Hematopoietic multipotent progenitor cell treated with erythropoietin and hydrocortisone succinate and interleukin-3 and kit ligand, for 17 days (in vitro differentiated cells): ENCODE measurements at regions not wholly inside any gene's neighbourhood (a gene's known extent, or its start where the extent isn't known, plus 50 kb on each side); places are given as distances from the start of the nearest gene placed in this dataset.

ENCODE experiments used
- DNase-seq: peaks from one replicate; pipeline ENCODE4 v3.0.0-alpha.2; 2015; ENCODE audit warnings: low spot score

DNA sequence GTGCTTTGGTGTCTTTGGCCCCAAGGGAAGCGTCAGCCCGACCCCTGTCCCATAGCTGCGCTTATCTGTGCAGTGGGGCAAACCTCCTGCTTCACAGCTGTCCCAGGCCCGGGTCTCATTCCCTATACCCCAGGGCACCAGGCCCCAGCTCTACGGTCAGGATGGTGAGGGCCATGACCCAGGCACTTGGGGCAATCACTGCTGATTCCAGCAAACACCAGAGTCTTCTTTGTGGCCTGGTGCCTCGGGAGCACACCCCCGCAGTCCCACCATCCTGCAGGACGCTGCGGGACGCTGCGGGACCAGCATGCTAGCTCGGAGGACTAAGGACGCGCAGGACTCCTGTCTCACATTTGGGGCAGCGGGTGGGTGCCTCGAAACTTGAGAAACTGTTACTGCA, 116.9 kb upstream of the HDAC4 start:
- DNase-seq = no peak

DNA sequence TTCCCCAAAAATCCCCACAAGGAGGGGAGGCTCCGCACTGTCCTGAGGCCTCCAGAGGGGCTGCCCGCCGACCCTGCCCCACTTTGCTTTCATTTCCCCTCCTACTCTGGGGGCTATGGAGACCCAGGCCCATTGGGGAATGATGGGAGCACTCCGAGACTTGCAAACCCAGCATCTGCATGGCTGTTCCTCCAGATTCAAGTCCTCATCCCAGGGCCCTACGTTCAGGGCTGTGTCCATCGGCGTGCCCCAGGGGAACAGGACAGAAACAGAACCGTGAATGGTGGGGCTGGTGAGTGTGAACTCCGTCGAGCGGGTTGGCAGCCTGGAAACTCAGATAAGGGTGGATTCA, 116.1 kb upstream of the HDAC4 start:
- no peak for DNase-seq

DNA sequence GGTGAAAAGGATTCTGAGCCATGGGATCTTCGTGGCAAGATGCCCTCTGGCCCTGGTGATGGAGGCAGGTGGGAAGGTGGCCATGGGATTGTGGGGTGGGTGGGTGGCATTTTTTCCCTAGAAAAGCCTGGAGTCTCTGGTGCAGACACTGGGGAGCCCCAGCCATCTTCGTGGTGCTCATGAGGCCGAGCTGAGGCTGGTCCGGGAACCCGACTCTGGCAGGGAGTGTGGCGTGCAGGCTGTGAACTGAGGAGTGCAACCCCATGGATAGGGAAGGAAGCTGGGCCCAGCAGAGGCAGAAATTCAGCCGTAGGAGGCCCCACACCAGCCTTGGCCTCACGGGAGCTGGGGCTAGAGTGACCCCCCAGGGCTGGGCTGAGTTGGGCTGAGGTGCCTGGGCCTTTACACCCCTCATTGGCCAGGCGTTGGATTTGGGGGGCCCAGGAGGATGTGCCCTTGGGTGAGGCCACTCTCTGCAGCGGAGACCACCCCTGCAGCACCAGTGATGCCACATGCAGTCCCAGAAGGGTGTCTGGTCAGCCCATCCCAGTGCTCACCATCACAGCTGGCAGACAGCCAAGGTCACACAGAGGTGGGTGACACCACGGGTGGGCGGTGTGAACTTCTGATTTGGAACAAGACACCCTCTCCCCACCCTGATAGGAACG, 115.6 kb upstream of the HDAC4 start:
- DNase-seq = no peak

DNA sequence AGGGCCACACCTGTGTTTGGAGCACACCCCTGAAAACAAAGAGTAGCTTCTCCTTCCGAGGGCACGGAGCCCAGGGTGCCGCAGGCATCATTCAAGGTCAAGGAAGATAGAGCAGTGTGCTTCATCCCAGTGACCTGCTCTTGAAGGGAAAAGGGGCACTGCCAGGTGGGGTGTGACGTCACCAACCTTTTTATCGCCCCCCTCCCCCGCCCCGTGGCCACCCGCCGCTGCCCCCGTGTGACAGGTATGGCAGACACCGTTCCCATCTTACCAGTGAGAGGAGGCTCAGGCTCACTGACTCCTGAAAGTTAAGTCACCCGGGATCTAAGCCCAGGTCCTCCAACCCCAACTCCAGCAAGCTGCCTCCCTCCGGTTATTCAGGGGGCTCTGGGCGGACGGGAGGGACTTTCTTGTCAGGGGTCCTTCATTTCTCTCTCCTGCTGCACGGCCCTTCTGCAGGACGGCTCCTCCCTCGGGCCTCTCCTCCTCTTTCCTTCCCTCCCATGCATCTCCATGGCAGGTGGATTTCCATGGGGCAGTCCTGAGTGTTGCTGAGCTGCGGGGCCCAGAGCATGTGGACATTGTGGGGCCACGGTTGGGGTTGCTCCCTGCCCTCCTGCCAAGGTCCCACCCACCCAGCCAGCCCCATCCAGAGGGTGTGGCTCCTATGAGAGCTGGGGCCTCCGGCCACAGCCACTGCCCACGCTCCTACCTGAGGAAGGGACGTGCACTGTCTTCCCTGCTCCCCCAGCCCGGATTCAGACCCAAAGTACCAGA, 114.1 kb upstream of the HDAC4 start:
- no peak for DNase-seq

DNA sequence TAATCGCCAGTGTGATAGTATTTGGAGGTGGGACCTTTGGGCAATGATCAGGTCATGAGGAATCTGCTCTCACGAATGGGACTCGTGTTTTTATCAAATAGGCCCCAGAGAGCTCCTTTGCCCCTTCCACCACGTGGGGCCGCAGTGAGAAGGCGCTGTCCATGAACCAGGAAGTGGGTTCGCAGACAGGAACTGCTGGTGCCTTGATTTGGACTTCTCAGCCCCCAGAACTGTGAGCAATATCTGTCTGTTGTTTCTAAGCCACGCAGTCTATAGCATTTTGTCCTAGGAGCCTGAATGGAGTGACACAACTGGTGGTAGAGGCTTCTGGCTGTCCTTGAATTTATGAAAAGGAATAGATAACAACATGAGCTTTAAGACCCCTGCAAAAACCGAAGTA, 111.2 kb upstream of the HDAC4 start:
- DNase-seq = no peak

DNA sequence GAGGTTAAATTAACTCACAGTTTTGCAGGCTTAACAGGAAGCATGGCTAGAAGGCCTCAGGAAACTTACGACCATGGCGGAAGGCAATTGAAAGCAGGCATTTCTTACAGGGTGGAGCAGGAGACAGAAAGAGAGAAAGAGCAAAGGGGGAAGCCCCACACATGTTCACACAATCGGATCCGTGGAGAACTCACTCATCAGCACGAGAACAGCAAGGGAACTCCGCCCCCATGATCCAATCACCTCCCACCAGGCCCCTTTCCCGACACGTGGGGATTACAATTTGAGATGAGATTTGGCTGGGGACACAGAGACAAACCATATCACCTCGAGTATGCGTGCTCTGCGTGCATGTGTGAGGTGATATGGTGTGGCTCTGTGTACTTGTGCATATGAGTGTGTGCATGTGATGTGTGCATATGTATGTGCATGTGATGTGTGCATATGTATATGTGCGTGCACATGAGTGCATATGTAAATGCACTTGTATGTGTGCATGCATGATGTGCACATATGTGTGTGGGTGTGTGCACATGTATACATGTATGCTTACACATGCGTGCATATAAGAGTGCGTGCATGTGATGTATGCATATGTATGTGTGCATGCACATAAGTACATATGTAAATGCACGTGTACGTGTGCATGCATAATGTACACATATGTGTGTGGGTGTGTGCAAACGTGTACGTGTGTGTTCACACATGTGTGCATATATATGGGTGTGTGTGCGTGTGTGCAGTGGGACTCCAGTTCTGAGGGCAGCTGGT, 108.7 kb upstream of the HDAC4 start:
- DNase-seq = no peak

DNA sequence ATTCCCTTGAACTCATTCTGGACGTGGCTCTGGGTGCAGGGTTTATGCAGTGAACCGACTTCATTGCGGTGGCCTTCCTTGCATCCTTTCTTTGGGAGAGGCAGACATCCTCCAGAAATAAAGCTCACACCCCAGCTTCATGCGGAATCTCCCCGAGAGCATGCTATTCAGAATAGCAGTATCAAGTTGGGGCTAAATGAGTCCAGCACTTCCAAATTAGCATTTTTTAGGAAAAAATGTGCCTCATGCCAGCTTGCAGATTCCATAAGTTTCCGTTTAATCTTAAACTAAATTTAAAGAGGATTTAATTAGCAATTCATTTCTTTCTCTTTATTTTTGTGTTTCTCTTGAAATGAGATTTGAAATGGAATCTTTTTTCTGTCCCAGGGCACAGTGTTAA, 107.4 kb upstream of the HDAC4 start:
- DNase-seq = no peak

DNA sequence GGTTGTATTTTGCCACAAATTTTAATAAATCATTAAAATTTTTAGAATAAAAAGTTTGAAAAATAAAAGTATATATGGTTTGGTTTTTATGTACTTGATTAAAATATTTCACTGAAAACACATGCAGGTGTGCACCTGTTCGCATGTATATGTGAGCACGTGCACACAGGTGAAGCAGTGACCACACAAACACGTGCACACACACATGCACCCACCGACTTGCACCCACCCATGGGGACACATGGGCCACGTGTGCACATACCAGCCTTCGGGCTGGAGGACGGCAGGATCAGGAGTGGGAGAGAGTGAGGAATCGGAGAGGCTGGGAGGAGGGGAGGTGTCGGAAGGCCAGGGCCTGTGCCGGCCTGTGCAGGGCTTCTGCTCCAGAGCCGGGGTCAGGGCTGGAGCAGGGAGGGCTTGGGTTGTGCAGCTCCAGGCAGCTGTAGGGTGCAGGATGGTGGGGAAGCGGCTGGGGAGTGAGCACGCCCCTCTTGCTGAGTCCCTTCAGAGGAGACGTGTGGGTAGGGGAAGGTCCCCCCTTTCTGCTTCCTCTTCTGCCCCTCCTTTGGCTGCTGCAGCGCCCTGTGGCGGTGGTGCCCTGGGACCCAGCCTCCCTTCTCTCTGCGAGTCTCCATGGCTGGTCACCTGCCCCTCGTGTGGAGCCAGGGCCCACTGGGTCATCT, 106.9 kb upstream of the HDAC4 start:
- DNase-seq = no peak

DNA sequence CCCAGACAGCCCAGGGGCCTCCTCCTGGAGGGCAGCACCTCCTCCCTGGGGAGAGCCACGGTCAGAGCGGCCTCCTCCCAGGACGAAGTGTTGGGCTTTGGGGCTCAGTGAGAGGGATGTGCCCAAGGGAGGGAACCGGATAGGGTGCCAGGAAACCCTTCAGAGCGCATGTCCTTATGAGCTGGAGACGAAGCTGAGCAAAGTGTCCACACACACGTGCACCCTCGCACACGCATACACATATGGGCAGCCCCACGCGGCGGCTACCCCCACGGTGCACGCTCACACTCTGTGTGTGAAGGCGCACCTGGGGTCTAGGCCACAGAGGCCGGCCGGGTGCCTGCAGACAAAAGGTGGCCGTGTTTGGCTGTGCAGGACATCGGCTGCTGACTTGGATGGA, 106.1 kb upstream of the HDAC4 start:
- no peak for DNase-seq

DNA sequence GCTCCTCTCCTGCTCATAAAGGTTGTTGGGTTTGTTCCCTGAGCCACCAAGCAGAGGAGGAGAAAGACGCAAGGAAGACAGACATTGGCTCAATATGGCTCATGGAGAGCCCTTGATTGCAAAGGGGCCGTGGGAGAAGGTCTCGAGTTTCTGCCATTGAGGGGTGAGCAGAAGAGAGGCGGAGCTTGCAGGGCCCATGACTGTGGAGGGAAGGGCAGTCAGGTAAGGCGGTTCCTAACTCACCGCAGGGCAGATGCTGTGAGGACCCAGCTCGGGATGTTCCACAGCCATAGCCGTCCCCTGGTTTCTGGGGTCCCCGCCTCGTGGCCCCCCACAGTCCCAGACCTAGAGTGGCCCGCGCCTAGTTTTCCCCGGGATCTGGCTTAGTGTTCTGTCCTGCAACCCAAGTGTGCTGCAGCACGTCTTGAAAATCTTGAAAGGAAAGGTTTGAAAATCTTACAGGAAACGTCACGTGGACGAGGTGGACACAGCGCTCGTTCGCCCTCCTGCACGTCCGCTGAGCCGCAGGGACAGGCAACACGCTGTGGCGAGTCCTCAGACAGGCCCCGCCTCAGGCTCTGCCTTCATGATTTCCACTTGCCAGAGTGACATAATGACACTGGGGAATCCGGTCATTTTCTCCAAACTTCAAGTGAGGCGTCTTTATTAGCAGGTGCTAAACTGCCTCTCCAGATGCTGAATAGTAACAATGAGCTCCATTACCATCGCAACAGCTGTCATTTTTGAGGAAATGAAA, 105.5 kb upstream of the HDAC4 start:
- no peak for DNase-seq

DNA sequence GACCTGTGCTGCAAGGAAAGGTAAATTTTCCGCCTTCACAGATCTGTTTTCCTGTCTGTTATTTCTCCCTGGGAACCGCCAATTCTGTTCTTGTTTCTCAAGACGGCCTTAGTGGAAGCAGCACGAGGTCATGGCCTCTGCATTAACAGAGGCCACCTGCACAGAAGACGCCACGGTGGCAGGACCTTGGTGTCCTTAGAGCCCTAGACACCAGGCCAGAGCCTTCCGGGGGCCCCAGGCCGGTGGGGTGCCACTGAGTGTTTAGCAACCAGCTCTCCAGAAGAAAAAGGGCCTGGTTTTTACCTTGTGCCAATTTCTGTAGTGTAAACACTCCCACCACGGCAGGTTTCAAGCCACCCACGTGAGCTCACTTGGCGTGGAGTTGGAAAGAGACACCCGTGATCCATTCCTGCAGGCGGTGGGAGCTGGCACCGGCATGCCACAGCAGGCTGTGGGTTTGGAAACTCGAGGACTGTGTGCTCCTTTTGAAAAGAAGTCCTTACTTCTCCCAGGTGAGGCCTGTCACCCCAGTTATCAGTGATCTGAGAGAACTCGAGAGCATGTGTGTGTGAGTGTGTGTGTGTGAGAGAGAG, 103.9 kb upstream of the HDAC4 start:
- no peak for DNase-seq

DNA sequence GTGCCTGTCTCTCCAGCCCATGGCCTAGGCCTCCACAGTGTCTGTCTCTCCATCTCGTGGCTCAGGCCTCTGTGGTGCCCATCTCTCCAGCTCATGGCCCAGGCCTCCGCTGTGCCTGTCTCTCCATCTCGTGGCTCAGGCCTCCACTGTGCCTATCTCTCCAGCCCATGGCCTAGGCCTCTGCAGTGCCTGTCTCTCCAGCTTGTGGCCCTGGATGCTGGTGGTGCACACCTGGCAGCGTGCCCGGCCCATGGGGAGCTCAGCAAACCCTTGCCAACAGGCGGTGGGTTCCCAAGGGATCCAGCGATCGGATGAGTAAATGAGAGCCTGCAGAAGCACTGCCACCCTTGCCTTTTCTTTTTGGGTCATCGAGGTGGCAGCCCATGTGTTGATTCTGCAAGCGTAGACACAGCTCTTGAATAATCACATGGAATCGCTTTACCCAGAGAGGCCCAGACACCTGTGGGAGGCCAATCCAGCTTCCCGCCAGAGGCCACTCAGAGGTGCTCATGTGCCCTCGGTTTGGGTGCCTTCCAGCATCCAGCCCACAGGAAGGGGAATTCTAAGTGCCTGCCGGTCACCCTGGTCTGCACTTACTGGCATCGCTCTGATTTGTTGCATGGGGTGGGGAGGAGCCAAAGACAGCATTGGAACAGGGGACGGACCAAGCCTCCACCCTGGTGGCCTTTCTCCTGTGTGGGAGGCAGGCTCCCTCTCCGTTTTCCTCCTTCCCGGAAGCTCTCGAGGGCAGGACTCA, 101.8 kb upstream of the HDAC4 start:
- DNase-seq = no peak

DNA sequence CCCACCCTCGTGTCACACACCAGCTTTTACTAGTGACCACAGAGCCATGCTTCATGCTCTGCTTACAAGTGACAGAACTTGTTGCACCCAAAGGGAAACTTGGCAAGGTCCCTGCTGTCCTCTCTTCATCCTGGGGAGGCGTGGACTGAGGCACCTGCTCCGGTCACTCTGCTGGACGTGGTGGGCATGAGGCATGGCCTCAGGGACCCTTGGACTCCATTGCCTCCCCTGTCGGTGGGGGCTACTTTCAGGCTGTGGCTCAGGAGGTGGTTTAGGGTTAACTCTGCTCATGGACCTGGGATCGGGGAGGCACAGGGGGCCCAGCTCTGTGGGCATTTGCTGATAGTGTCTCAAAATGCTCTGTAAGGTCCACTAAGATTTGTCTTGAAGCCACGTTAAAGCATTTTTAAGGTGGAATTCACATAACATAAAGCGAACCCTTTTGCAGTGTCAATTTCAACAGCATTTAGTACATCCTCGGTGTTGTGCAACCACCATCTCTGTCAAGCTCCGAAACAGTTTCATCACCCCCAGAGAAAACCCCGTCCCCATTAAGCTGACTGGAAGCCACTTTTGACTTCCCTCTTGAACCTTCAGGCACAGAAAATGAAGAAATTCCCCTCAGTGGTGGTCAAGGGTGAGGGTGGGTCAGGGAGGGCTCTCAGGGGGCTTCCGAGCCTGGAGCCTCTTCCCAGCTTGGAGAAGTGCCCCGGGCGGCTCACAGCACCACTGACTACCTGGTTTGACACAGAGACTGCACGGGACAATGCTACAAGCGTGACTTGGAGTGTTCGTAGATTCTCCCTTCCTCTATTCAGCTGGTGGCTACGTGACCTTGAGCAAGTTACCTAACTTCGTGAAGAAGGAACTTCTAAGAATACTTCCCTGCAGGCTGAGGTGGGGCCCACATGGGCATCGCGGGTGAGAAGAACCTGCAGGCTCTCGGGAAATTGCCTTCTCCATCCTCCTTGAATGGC, 100.0 kb upstream of the HDAC4 start:
- DNase-seq = no peak

DNA sequence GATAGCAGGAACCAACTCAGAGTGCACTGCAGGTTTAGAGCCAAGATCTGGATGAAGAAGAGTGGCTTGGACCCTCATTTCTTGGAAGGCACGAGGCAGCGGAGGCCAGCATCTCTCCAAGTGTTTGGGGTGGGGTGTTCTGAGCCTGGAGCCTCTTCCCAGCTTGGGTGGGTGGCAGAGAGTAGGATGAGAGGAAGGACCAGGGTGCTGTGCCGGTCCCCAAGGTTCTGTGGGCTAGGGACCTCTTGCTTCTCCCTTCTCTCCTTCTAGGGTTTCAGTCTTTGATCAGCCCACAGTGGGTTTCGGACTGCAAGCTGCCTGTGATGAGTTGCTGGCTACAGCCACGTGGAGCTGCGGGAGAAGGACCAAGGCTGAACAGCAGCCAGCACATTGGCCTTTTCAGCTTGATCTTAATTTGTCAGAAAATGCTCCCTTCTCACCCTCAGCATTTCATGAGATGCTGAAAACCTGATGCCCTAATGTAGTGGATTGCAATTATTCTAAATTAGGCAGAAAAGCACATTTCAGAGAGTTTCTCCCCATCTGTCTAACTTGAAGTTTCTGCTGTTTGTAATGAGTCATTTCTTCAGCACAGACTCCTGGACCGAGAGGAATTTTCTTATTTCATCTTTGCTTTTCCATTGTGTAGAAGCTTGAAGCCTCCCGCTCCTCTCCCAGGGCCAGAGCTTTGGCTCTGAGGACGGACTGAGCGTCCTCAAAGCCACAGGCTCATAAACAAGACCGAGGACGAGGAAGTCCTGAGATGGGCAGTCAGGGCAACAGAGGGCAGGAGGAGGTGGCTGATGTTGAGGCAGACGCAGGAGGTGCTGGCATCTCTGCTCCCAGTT, 99.1 kb upstream of the HDAC4 start:
- no peak for DNase-seq

DNA sequence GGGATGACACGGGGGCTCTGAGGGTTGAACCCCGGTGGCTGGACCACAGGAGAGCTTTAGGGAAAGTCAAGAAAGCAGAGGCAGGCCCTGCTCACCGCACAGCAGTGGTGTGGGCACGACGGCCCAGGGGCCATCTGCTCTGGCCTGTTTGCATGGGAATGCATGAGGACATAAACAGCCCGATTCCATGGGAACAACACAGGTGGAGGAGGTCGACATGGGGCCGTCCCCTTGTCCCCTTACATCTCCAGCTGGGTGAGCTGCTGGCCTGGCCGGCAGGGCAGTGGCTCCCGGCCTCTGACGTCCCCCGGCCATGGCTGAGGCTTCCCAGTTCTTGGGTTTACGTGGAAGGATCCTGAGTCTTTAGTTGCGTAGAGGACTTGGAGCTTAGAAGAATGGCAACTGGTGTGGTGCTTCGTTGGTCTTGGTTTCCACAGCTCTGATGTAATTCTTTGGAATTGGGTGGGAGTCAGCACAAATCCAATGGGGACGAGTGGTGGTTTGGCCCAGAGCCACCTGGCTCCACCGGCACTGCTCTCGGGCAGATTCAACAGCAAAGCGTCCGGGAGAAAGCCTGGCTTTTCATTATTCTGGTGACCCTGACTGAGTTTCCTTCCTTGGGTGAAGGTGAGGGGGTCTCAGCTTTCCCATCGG, 98.3 kb upstream of the HDAC4 start:
- no peak for DNase-seq

DNA sequence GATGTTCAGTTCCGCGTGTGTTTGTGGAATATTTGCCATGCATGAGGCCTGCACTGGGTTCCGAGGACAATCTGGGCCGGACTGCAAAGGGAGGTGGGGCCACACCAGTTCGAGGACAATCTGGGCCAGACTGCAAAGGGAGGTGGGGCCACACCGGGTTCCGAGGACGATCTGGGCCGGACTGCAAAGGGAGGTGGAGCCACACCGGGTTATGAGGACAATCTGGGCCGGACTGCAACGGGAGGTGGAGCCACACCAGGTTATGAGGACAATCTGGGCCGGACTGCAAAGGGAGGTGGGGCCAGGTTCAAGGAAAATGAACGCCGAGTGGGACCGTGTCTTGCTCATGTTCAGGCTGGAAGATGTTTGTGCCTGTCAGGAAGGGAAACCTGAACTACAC, 97.8 kb upstream of the HDAC4 start:
- no peak for DNase-seq

DNA sequence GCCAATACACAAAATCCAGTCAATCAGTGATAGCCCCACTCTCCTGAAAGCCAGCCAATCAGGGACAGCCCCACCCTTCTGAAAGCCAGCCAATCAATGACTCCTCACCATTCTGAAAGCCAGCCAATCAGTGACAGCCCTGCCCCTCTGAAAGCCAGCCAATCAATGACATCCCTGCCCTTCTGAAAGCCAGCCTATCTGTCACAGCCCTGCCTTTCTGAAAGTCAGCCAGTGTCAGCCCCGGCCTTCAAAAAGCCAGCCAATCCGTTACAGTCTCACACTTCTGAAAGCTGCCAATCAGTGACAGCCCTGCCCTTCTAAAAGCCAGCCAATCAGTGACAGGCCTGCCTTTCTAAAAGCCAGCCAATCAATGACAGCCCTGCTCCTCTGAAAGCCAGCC, 95.9 kb upstream of the HDAC4 start:
- DNase-seq = peak; percentile 41

DNA sequence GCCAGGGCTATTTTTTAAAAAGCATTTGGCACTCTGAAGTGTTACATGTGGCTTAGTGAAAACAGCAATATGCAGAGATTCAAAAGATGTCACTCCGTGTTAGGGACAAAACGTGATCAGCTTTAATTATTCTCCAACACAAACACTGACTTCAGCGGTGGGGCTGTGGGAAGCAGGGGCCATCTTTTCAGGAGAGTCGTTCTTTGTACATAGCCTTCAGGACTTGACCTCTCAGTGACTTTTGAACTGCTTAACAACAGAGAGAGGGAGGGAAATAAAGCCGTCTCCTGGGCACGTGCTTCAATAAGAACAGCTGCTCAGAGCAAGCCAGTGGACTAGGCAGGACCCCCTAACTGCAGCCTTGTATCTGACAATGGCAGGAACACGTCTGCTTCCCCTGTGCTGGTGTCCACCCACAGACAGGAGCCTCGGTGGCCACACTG, 95.0 kb upstream of the HDAC4 start:
- DNase-seq = no peak
